Glutamatergic neuron (in vitro differentiated cells): ENCODE measurements at regions not wholly inside any gene's neighbourhood (a gene's known extent, or its start where the extent isn't known, plus 50 kb on each side); places are given as distances from the start of the nearest gene placed in this dataset.

Experiments
- DNase-seq: peaks from one replicate; pipeline ENCODE4 v3.0.0; 2022
- H3K27ac Mint-ChIP-seq: one replicate; pipeline ENCODE4 v1.8.0; 2020; ENCODE audit warnings: mild to moderate bottlenecking, mixed read lengths, inconsistent platforms; ENCODE audit not compliant: unreplicated experiment
- H3K27me3 Mint-ChIP-seq: one replicate; pipeline ENCODE4 v1.8.0; 2020; ENCODE audit warnings: mild to moderate bottlenecking, moderate library complexity, mixed read lengths, inconsistent platforms; ENCODE audit not compliant: unreplicated experiment
- H3K36me3 Mint-ChIP-seq: one replicate; pipeline ENCODE4 v1.8.0; 2020; ENCODE audit warnings: mild to moderate bottlenecking, mixed read lengths, inconsistent platforms; ENCODE audit not compliant: unreplicated experiment
- H3K4me1 Mint-ChIP-seq: one replicate; pipeline ENCODE4 v1.8.0; 2020; ENCODE audit warnings: mild to moderate bottlenecking, low read depth, mixed read lengths, inconsistent platforms; ENCODE audit not compliant: unreplicated experiment
- H3K4me3 Mint-ChIP-seq: one replicate; pipeline ENCODE4 v1.8.0; 2020; ENCODE audit warnings: mild to moderate bottlenecking, mixed read lengths, inconsistent platforms; ENCODE audit not compliant: unreplicated experiment
- H3K9me3 Mint-ChIP-seq: one replicate; pipeline ENCODE4 v1.8.0; 2020; ENCODE audit warnings: mild to moderate bottlenecking, moderate library complexity, mixed read lengths, inconsistent platforms; ENCODE audit not compliant: unreplicated experiment
- TF ChIP-seq, protein P1 (sequence below): fragments of 200-600 bp; sonication (generic); IDR thresholded peaks from one replicate; pipeline ENCODE4 v1.5.0; 2021; ENCODE audit not compliant: partially characterized antibody, unreplicated experiment

DNA sequence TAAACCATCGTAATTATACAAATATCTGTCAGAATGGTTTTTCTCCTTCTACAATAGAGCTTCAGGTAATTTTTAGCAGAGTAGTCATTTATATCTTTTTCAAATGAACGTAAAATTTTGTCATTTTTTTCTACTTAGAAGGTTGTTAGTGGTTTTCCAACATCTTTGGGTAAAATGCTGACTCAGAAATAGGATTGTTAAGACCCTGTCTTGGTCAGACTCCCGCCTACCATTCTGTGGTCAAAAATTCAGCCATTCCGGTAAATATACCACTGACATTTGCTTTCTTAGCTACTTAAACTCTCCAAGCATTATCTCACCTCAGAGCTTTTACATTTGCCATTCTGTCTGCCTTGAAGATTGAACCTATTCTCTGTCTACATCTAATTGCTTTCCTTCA, 154.1 kb upstream of the CDH19 start:
- no peak overlapping the region for H3K4me3 Mint-ChIP-seq
- no peak overlapping the region for H3K27ac Mint-ChIP-seq
- H3K27me3 Mint-ChIP-seq: no peaks in the 10 kb centered on the region
- no peaks in the 10 kb centered on the region for H3K9me3 Mint-ChIP-seq
- H3K36me3 Mint-ChIP-seq: no peaks in the 10 kb centered on the region
- no peak for DNase-seq
- peaks cover 8% of the 10 kb centered on the region for H3K4me1 Mint-ChIP-seq
- TF ChIP-seq, protein P1, sequence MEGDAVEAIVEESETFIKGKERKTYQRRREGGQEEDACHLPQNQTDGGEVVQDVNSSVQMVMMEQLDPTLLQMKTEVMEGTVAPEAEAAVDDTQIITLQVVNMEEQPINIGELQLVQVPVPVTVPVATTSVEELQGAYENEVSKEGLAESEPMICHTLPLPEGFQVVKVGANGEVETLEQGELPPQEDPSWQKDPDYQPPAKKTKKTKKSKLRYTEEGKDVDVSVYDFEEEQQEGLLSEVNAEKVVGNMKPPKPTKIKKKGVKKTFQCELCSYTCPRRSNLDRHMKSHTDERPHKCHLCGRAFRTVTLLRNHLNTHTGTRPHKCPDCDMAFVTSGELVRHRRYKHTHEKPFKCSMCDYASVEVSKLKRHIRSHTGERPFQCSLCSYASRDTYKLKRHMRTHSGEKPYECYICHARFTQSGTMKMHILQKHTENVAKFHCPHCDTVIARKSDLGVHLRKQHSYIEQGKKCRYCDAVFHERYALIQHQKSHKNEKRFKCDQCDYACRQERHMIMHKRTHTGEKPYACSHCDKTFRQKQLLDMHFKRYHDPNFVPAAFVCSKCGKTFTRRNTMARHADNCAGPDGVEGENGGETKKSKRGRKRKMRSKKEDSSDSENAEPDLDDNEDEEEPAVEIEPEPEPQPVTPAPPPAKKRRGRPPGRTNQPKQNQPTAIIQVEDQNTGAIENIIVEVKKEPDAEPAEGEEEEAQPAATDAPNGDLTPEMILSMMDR: no peak

DNA sequence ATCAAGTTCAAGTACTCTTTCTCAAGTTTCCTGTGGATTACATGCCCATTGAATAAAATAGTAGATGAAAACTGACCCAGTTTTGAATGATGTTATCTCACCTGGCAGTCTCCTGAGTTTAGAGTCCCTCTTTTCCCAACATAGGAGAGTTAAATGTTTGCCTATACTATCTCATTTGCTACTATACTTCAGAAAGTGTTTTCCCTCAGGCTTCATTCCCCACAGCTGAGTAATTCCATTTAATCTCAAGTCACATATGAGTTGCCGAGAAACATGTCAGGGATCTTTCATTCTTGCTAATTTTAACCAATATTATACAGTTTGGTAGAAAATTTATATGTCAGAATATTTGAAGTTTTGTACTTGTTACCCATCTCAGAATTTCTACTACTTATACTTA, 150.4 kb upstream of the CDH19 start:
- H3K4me3 Mint-ChIP-seq: no peak overlapping the region

DNA sequence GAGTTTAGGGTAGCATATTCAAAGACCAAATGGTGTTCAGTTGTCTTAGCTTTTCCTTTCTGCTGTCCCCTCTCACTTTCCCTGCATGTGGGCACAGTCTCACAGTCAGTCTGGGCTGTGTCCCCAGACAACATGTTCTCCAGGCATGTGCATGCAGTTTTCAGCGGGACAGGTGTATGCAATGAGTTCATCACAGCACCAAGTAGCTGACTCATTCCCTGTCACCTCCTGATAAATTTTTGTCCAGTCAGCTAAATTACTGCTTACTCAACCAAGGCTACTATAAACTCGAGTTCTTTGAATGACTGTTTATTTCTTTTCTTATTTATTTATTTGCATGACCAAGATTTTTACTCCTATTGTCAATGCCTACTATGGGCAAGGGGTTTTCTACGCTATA, 148.8 kb upstream of the CDH19 start:
- no peak for DNase-seq
- TF ChIP-seq, protein P1: no peak
- Mint-ChIP-seq H3K36me3 (no peaks in the 10 kb centered on the region), H3K27ac (no peak overlapping the region), H3K9me3 (no peaks in the 10 kb centered on the region), H3K27me3 (no peaks in the 10 kb centered on the region), H3K4me1 (peaks cover 2% of the 10 kb centered on the region), H3K4me3 (no peak overlapping the region)

More for the DNA sequence above, 150.4 kb upstream of the CDH19 start:
- Mint-ChIP-seq H3K4me1 (peaks cover 2% of the 10 kb centered on the region), H3K36me3 (no peaks in the 10 kb centered on the region), H3K27ac (no peak overlapping the region), H3K27me3 (no peaks in the 10 kb centered on the region), H3K9me3 (no peaks in the 10 kb centered on the region)
- no peak for DNase-seq
- TF ChIP-seq, protein P1: no peak

DNA sequence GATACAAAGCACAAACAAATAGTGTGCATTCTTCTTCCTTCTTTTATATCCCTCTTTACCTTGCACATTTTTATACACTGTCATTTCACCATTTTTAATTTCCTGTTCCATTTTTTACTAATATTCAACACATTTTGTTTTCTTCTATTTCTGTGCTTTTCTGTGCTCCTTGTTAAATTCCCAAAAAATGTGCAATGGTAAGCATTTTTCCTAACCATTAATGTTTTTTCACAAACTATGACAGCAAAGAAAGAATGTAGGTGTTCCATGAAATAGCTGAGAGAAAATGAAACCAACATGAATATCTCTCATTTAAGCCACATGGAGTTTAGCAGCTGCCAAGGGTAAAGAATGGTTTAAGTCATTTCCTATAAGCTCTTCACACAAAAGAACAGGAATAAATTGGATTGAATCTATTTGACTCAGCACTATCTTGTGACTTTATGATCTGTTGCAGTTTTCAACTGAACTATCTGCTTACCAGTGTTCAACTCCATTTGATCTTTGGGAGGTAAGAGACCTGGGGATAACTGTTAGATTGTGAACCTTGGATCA, 145.7 kb upstream of the CDH19 start:
- Mint-ChIP-seq H3K9me3 (no peaks in the 10 kb centered on the region), H3K27me3 (no peaks in the 10 kb centered on the region), H3K27ac (no peak overlapping the region), H3K4me3 (no peak overlapping the region), H3K36me3 (no peaks in the 10 kb centered on the region), H3K4me1 (peaks cover 5% of the 10 kb centered on the region)
- no peak for DNase-seq
- TF ChIP-seq, protein P1: no peak

DNA sequence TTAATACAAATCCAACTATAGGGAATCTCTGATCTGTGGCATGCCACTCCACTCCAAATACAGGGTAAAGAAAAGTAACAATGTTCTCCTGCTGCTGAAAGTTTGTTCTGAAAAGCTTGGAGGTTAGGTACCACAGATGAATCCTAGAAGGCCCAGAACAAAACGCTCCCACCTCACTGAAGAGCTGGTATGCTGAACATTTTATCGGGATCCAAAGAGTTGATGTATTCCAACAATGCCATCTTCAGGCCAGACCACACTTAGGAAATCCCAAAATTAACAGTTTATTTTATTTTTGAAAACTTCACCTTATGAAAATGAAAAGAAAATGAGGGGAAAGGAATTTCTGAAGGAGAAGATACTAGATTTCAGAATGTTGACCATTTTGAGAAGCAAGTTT, 145.1 kb upstream of the CDH19 start:
- no peak overlapping the region for H3K27ac Mint-ChIP-seq
- peaks cover 7% of the 10 kb centered on the region for H3K4me1 Mint-ChIP-seq
- TF ChIP-seq, protein P1: no peak
- no peak for DNase-seq
- H3K36me3 Mint-ChIP-seq: no peaks in the 10 kb centered on the region
- H3K27me3 Mint-ChIP-seq: no peaks in the 10 kb centered on the region
- no peaks in the 10 kb centered on the region for H3K9me3 Mint-ChIP-seq
- no peak overlapping the region for H3K4me3 Mint-ChIP-seq
